ENCODE measurements at regions not wholly inside any gene's neighbourhood (a gene's known extent, or its start where the extent isn't known, plus 50 kb on each side); places are given as distances from the start of the nearest gene placed in this dataset.

- TF ChIP-seq EZH2 (IDR thresholded peaks at IDR 0.05; ENCODE audit: borderline replicate concordance, insufficient read depth, low read length, poor library complexity, severe bottlenecking) (no peak), POLR2AphosphoS5 (IDR thresholded peaks at IDR 0.05) (no peak), EP300 (conservative IDR thresholded peaks at IDR 0.05; ENCODE audit: poor library complexity, severe bottlenecking) (no peak)
- TF ChIP-seq, protein P1, sequence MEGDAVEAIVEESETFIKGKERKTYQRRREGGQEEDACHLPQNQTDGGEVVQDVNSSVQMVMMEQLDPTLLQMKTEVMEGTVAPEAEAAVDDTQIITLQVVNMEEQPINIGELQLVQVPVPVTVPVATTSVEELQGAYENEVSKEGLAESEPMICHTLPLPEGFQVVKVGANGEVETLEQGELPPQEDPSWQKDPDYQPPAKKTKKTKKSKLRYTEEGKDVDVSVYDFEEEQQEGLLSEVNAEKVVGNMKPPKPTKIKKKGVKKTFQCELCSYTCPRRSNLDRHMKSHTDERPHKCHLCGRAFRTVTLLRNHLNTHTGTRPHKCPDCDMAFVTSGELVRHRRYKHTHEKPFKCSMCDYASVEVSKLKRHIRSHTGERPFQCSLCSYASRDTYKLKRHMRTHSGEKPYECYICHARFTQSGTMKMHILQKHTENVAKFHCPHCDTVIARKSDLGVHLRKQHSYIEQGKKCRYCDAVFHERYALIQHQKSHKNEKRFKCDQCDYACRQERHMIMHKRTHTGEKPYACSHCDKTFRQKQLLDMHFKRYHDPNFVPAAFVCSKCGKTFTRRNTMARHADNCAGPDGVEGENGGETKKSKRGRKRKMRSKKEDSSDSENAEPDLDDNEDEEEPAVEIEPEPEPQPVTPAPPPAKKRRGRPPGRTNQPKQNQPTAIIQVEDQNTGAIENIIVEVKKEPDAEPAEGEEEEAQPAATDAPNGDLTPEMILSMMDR (IDR thresholded peaks at IDR 0.05; ENCODE audit: poor library complexity, severe bottlenecking), result no peak
Measured at GRCh38 chr11:103848686-103849085, 187.8 kb upstream of the DDI1 start.
